PC-3 (cell line): ENCODE measurements at regions not wholly inside any gene's neighbourhood (a gene's known extent, or its start where the extent isn't known, plus 50 kb on each side); places are given as distances from the start of the nearest gene placed in this dataset.

Source experiments
- ATAC-seq: fragments of 200-7000 bp; cut with Tn5 transposase; 2 replicates; pipeline ENCODE4 v1.9.1; 2020; ENCODE audit warnings: mild to moderate bottlenecking, moderate library complexity
- BruUV-seq: library from RNA; stranded (reverse); fragments of 400-500 nt; replicated peaks from 2 replicates; lab custom pipeline; 2021; lab: Mats Ljungman, UMichigan
- CTCF ChIA-PET: fragments of 300-600 bp; sonication (Branson Sonifier 250); formaldehyde crosslinking; loops from one replicate; lab custom pipeline; 2022; ENCODE audit warnings: antibody characterized with exemption; lab: Charles Lee
- POLR2A ChIA-PET: fragments of 300-600 bp; sonication (Branson Sonifier 250); formaldehyde crosslinking; loops from one replicate; lab custom pipeline; 2022; ENCODE audit warnings: antibody characterized with exemption; ENCODE audit not compliant: unreplicated experiment; lab: Charles Lee
- DNase-seq: peaks from one replicate; pipeline ENCODE4 v3.0.0-alpha.2; 2015
- H2AFZ ChIP-seq: fragments of 300-600 bp; sonication (generic); 2 replicates; pipeline ENCODE4 v1.6.0; 2016; ENCODE audit warnings: antibody characterized with exemption, low read length
- H3F3A ChIP-seq: fragments of 300-600 bp; sonication (generic); one replicate; pipeline ENCODE4 v1.6.0; 2017; ENCODE audit warnings: antibody characterized with exemption, low read length, control low read depth, mild to moderate bottlenecking; ENCODE audit not compliant: unreplicated experiment
- H3K27ac ChIP-seq: fragments of 300-600 bp; sonication (generic); 2 replicates; pipeline ENCODE4 v1.5.1; 2016; ENCODE audit warnings: mild to moderate bottlenecking, low read length
- H3K27me3 ChIP-seq: fragments of 300-600 bp; sonication (generic); 2 replicates; pipeline ENCODE4 v1.6.1; 2016; ENCODE audit warnings: low read length, mixed read lengths
- H3K36me3 ChIP-seq: fragments of 300-600 bp; sonication (generic); 2 replicates; pipeline ENCODE4 v1.6.1; 2016; ENCODE audit warnings: low read depth, mixed run types, low read length, mixed read lengths
- H3K4me1 ChIP-seq: fragments of 300-600 bp; sonication (generic); 2 replicates; pipeline ENCODE4 v1.5.1; 2016; ENCODE audit warnings: low read length; ENCODE audit not compliant: insufficient read depth
- H3K4me2 ChIP-seq: fragments of 300-600 bp; sonication (generic); 2 replicates; pipeline ENCODE4 v1.6.0; 2016; ENCODE audit warnings: low read length
- H3K4me3 ChIP-seq: fragments of 300-600 bp; sonication (generic); 2 replicates; pipeline ENCODE4 v1.5.1; 2016; ENCODE audit warnings: mild to moderate bottlenecking, low read length, mixed read lengths
- H3K79me2 ChIP-seq: fragments of 300-600 bp; sonication (generic); 2 replicates; pipeline ENCODE4 v1.6.1; 2017; ENCODE audit warnings: low read length, mixed read lengths
- H3K9ac ChIP-seq: fragments of 300-600 bp; sonication (generic); 2 replicates; pipeline ENCODE4 v1.6.0; 2016; ENCODE audit warnings: mild to moderate bottlenecking, low read length
- H3K9me2 ChIP-seq: fragments of 300-600 bp; sonication (generic); replicated peaks from 2 replicates; pipeline ENCODE4 v1.6.1; 2016; ENCODE audit warnings: mixed run types, low read length, mixed read lengths
- H3K9me3 ChIP-seq: fragments of 300-600 bp; sonication (generic); 2 replicates; pipeline ENCODE4 v1.6.1; 2016; ENCODE audit warnings: low read length, mixed read lengths
- H4K20me1 ChIP-seq: fragments of 300-600 bp; sonication (generic); 2 replicates; pipeline ENCODE4 v1.6.1; 2016; ENCODE audit warnings: low read length, mixed read lengths
- EZH2 ChIP-seq: fragments of 300-600 bp; sonication (generic); IDR thresholded peaks from one replicate; pipeline ENCODE4 v1.6.1; 2017; ENCODE audit warnings: antibody characterized with exemption, mild to moderate bottlenecking, low read length; ENCODE audit not compliant: unreplicated experiment
- EZH2phosphoT487 ChIP-seq: fragments of 300-600 bp; sonication (generic); IDR thresholded peaks from 2 replicates; pipeline ENCODE4 v1.6.1; 2018; ENCODE audit warnings: mild to moderate bottlenecking, antibody characterized with exemption, low read length, borderline replicate concordance
- intact Hi-C: fragments of 100-400 bp; cut with micrococcal nuclease; formaldehyde crosslinking; loops from 2 replicates; pipeline ENCODE4 v1.9.0; 2023
- TF ChIP-seq, protein P1 (sequence below): fragments of 300-600 bp; sonication (generic); conservative IDR thresholded peaks from 2 replicates; pipeline ENCODE4 v1.5.1; 2017; ENCODE audit warnings: antibody characterized with exemption, low read depth, mild to moderate bottlenecking, low read length

DNA sequence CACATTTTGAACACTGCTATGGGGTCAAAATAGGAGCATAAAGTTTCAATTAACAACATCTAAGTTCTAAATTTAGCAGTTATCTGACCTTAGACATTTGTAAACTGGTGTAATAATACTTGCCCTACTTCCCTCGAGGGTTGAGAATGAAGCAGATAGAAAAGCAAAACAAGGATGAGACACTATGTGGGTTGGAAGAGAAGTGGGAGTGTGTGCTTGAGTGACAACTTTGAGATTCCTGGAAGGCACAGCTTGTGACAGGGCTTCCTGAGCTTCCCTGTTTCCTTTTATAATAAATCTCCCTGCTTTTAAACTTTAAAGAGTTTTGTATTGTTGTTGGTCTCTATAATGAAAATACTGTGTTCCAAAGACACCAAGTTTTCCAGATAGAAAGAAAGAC is 128.6 kb upstream of the CHST9 start:
- H3K4me3 ChIP-seq = no peak overlapping the region
- ATAC-seq (no peak), DNase-seq (no peak)
- no peaks in the 10 kb centered on the region for H3K4me1 ChIP-seq
- H3K79me2 ChIP-seq = no peaks in the 10 kb centered on the region
- intact Hi-C loops = no loop called here
- TF ChIP-seq EZH2phosphoT487 (no peak), EZH2 (no peak)
- H3F3A ChIP-seq = no peaks in the 10 kb centered on the region
- H4K20me1 ChIP-seq = no peaks in the 10 kb centered on the region
- ChIA-PET POLR2A (no interaction called here), CTCF (no interaction called here)
- H2AFZ ChIP-seq = no peak overlapping the region
- H3K9me2 ChIP-seq = no peaks in the 10 kb centered on the region
- no peak overlapping the region for H3K9ac ChIP-seq
- H3K27me3 ChIP-seq = peaks cover 20% of the 10 kb centered on the region
- no peaks in the 10 kb centered on the region for H3K9me3 ChIP-seq
- no TSS peak for BruUV-seq
- no peak overlapping the region for H3K4me2 ChIP-seq
- H3K36me3 ChIP-seq = no peaks in the 10 kb centered on the region
- no peak overlapping the region for H3K27ac ChIP-seq

DNA sequence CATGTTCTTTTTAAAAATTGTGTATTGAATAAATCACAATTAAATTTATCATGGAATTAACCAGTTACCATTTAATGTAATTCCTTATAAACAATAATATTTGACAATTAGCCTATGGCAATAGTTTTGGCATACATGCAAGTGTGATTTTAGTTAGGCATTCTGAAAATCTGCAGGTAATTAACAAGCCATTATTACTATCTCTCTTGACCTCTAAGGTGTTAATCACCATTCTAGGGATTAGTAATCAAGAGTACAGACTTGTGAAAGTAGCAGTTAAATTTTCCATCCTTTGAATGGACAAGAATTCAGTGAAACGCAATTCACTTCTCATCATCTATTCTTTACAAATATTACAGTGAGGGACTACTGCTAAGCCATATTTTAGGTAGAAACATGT is 127.7 kb upstream of the CHST9 start:
- no TSS peak for BruUV-seq
- DNase-seq = no peak
- no peaks in the 10 kb centered on the region for H4K20me1 ChIP-seq
- no peaks in the 10 kb centered on the region for H3K9me3 ChIP-seq
- ChIA-PET CTCF (no interaction called here), POLR2A (no interaction called here)
- no peak overlapping the region for H2AFZ ChIP-seq
- no peak overlapping the region for H3K4me3 ChIP-seq
- no peaks in the 10 kb centered on the region for H3K79me2 ChIP-seq
- no peak for TF ChIP-seq EZH2
- no peak for TF ChIP-seq EZH2phosphoT487
- ATAC-seq = no peak
- intact Hi-C loops = no loop called here
- no peaks in the 10 kb centered on the region for H3K36me3 ChIP-seq
- no peak overlapping the region for H3K4me2 ChIP-seq
- H3K9ac ChIP-seq = no peak overlapping the region
- H3K27ac ChIP-seq = no peak overlapping the region
- no peaks in the 10 kb centered on the region for H3K9me2 ChIP-seq
- no peaks in the 10 kb centered on the region for H3F3A ChIP-seq
- H3K4me1 ChIP-seq = no peaks in the 10 kb centered on the region
- peaks cover 20% of the 10 kb centered on the region for H3K27me3 ChIP-seq

DNA sequence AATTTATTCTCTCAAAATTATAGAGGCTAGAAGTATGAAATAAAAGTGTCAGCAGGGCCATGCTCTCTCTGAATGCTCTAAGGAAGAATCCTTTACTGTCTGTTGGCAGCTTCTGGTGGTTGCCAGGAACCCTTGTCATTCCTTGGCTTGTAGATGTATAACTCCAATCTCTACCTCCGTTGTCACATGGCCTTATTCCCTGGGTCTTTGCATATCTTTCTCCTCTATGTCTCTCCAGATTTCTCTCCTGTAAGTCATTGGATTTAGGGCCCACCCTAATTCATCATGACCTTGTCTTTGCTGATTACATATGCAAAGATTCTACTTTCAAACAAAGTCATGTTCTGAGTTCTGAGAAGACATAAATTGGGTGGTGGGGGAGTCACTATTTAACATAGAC is 127.0 kb upstream of the CHST9 start:
- no TSS peak for BruUV-seq
- no peak for DNase-seq
- H3K9me2 ChIP-seq = no peaks in the 10 kb centered on the region
- ChIA-PET CTCF (no interaction called here), POLR2A (no interaction called here)
- ATAC-seq = no peak
- H2AFZ ChIP-seq = no peak overlapping the region
- no peaks in the 10 kb centered on the region for H3F3A ChIP-seq
- no peaks in the 10 kb centered on the region for H3K79me2 ChIP-seq
- H4K20me1 ChIP-seq = no peaks in the 10 kb centered on the region
- H3K9ac ChIP-seq = no peak overlapping the region
- no peak for TF ChIP-seq EZH2phosphoT487
- TF ChIP-seq, protein P1, sequence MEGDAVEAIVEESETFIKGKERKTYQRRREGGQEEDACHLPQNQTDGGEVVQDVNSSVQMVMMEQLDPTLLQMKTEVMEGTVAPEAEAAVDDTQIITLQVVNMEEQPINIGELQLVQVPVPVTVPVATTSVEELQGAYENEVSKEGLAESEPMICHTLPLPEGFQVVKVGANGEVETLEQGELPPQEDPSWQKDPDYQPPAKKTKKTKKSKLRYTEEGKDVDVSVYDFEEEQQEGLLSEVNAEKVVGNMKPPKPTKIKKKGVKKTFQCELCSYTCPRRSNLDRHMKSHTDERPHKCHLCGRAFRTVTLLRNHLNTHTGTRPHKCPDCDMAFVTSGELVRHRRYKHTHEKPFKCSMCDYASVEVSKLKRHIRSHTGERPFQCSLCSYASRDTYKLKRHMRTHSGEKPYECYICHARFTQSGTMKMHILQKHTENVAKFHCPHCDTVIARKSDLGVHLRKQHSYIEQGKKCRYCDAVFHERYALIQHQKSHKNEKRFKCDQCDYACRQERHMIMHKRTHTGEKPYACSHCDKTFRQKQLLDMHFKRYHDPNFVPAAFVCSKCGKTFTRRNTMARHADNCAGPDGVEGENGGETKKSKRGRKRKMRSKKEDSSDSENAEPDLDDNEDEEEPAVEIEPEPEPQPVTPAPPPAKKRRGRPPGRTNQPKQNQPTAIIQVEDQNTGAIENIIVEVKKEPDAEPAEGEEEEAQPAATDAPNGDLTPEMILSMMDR = no peak
- no peak for TF ChIP-seq EZH2
- no peak overlapping the region for H3K4me2 ChIP-seq
- intact Hi-C loops = no loop called here
- peaks cover 22% of the 10 kb centered on the region for H3K27me3 ChIP-seq
- H3K4me3 ChIP-seq = no peak overlapping the region
- H3K4me1 ChIP-seq = no peaks in the 10 kb centered on the region
- H3K36me3 ChIP-seq = no peaks in the 10 kb centered on the region
- no peak overlapping the region for H3K27ac ChIP-seq
- H3K9me3 ChIP-seq = no peaks in the 10 kb centered on the region

DNA sequence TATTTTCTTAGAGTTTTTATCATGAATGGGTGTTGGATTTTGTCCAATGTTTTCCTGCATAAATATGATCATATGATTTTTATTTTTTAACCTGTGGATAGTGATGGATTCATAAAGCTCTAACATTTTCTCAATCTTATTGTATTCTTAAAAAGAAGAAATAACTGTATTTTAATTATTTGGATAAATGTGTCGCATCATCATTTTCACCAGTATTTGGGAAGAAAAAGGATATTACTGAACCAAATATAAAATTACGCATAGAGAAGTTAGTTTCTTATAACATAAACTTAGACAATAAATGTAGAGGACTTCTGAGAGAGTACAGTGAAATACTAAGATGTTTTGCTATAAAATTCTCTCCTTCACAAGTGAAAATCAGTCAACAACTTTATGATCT is 126.0 kb upstream of the CHST9 start:
- Histone ChIP-seq H3K27me3 (peaks cover 27% of the 10 kb centered on the region), H3K4me3 (no peak overlapping the region), H3K4me2 (no peak overlapping the region), H3K9ac (no peak overlapping the region), H2AFZ (no peak overlapping the region), H3K9me2 (no peaks in the 10 kb centered on the region), H3K79me2 (no peaks in the 10 kb centered on the region), H3K4me1 (no peaks in the 10 kb centered on the region), H3K36me3 (no peaks in the 10 kb centered on the region), H4K20me1 (no peaks in the 10 kb centered on the region), H3F3A (no peaks in the 10 kb centered on the region), H3K9me3 (no peaks in the 10 kb centered on the region), H3K27ac (no peak overlapping the region)
- BruUV-seq = no TSS peak
- no peak for TF ChIP-seq EZH2phosphoT487
- TF ChIP-seq, protein P1 = no peak
- no peak for ATAC-seq
- CTCF ChIA-PET = no interaction called here
- intact Hi-C loops = no loop called here
- DNase-seq = no peak
- POLR2A ChIA-PET = no interaction called here
